ENCODE measurements at regions not wholly inside any gene's neighbourhood (a gene's known extent, or its start where the extent isn't known, plus 50 kb on each side); places are given as distances from the start of the nearest gene placed in this dataset.

DNA sequence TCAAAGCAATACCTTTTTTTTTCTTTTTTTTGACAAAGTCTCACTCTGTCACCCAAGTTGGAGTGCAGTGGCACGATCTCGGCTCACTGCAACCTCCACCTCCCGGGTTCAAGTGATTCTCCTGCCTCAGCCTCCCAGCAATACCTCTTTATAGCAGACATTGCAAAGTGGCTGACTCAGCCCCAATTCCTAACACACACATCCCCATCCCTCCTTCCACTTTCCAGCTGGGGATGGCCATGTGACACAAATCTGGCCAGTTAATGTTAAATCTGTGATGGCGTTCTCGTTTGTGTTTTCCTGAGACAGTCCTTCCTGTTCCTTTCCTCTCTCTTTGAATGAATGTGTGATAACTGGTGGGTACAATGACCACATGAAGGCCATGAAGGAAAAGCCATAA, 276.2 kb upstream of the KLF3 start:
- TF ChIP-seq, protein P1, sequence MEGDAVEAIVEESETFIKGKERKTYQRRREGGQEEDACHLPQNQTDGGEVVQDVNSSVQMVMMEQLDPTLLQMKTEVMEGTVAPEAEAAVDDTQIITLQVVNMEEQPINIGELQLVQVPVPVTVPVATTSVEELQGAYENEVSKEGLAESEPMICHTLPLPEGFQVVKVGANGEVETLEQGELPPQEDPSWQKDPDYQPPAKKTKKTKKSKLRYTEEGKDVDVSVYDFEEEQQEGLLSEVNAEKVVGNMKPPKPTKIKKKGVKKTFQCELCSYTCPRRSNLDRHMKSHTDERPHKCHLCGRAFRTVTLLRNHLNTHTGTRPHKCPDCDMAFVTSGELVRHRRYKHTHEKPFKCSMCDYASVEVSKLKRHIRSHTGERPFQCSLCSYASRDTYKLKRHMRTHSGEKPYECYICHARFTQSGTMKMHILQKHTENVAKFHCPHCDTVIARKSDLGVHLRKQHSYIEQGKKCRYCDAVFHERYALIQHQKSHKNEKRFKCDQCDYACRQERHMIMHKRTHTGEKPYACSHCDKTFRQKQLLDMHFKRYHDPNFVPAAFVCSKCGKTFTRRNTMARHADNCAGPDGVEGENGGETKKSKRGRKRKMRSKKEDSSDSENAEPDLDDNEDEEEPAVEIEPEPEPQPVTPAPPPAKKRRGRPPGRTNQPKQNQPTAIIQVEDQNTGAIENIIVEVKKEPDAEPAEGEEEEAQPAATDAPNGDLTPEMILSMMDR (IDR thresholded peaks at IDR 0.05; ENCODE audit: insufficient read depth, low read length) = no peak
- TF ChIP-seq, protein P2, sequence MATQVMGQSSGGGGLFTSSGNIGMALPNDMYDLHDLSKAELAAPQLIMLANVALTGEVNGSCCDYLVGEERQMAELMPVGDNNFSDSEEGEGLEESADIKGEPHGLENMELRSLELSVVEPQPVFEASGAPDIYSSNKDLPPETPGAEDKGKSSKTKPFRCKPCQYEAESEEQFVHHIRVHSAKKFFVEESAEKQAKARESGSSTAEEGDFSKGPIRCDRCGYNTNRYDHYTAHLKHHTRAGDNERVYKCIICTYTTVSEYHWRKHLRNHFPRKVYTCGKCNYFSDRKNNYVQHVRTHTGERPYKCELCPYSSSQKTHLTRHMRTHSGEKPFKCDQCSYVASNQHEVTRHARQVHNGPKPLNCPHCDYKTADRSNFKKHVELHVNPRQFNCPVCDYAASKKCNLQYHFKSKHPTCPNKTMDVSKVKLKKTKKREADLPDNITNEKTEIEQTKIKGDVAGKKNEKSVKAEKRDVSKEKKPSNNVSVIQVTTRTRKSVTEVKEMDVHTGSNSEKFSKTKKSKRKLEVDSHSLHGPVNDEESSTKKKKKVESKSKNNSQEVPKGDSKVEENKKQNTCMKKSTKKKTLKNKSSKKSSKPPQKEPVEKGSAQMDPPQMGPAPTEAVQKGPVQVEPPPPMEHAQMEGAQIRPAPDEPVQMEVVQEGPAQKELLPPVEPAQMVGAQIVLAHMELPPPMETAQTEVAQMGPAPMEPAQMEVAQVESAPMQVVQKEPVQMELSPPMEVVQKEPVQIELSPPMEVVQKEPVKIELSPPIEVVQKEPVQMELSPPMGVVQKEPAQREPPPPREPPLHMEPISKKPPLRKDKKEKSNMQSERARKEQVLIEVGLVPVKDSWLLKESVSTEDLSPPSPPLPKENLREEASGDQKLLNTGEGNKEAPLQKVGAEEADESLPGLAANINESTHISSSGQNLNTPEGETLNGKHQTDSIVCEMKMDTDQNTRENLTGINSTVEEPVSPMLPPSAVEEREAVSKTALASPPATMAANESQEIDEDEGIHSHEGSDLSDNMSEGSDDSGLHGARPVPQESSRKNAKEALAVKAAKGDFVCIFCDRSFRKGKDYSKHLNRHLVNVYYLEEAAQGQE (IDR thresholded peaks at IDR 0.05; ENCODE audit: insufficient replicate concordance, low read depth) = no peak
- TF ChIP-seq POLR2AphosphoS5 (IDR thresholded peaks at IDR 0.05; ENCODE audit: low read depth) = no peak

All from HL-60 (cell line).